ENCODE measurements at regions not wholly inside any gene's neighbourhood (a gene's known extent, or its start where the extent isn't known, plus 50 kb on each side); places are given as distances from the start of the nearest gene placed in this dataset.

- TF ChIP-seq TAF1 (IDR thresholded peaks at IDR 0.05; ENCODE audit: borderline replicate concordance, insufficient read depth, low read length) (no peak), POLR2AphosphoS5 (IDR thresholded peaks at IDR 0.05; ENCODE audit: low read depth, low read length) (no peak)
Observed at GRCh38 chr4:188818300-188818699, 679.1 kb downstream of the TRIML1 start.
